Right hindlimb (tissue), 1 donor: ENCODE measurements at regions not wholly inside any gene's neighbourhood (a gene's known extent, or its start where the extent isn't known, plus 50 kb on each side); places are given as distances from the start of the nearest gene placed in this dataset.
A peak's percentile ranks its signal among the peaks of the same experiment; 100 is the strongest.
"Not testable (repeated sequence)": the region's sequence is repeated elsewhere in the genome, so short reads cannot be mapped to it uniquely, and the experiment has no call there.

Source experiments
- DNase-seq: peaks from one replicate; pipeline ENCODE4 v3.0.0-alpha.2; 2018

GRCh38 chr2:87199228-87199627 lies 177.6 kb upstream of the PLGLB1 start:
- not testable (repeated sequence) for DNase-seq

DNA sequence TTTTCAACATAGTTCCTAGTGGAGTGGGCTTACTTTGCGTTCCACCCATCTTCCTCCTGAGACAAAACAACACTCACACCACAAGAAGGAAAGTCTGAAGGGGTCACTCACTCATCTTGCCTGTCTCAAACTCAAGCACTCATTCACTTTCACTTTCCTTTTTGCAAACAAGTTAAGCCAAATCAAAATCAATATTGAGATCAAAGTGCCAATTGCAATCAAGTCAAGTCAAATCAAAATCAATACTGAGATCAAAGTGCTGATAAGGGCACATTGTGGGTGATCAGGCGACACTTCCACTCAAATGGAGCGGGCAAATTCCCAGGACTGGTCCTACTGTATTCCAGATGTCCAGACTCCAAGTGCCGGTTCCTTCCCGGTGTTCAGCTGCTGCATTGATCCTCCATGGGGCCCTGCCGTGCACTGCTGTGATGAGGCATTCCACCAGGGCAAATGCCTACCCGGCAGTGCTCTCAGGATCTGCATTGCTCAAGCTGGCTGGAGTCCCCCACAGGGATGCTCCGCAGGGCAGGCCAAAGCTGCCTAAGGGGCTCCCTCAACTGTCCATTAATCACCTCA lies 183.0 kb upstream of the PLGLB1 start:
- DNase-seq = not testable (repeated sequence)

GRCh38 chr2:87212938-87213337 lies 191.3 kb upstream of the PLGLB1 start:
- DNase-seq = not testable (repeated sequence)

- not testable (repeated sequence) for DNase-seq
Measured at GRCh38 chr2:87217005-87217404, 195.4 kb upstream of the PLGLB1 start.

DNA sequence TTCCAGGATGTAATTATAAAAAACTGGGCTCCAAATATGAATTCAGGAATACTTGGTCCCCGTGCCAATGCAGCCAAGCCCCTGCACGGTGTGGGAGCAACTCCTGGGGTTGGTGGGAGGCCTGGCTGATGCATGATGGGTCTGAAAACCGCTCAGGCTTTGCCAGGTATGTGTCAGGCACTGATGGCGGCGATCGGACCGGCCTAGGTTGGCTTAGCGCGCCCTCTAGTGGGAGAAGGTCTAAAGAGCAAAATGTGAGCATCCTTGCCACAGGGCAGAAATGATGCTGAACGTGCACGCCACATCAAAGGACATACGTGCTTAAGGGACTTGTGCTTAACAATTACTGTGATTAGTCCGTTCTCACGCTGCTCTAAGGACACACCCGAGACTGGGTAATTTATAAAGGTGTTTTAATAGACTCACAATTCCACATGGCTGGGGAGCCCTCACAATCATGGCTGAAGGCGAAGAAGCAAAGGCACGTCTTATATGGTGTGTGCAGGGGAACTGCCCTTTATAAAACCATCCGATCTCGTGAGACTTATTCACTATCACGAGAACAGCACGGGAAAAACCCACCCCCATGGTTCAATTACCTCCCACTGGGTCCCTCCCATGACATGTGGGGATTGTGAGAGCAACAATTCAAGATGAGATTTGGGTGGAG lies 196.2 kb upstream of the PLGLB1 start:
- peak; percentile 17 for DNase-seq

DNA sequence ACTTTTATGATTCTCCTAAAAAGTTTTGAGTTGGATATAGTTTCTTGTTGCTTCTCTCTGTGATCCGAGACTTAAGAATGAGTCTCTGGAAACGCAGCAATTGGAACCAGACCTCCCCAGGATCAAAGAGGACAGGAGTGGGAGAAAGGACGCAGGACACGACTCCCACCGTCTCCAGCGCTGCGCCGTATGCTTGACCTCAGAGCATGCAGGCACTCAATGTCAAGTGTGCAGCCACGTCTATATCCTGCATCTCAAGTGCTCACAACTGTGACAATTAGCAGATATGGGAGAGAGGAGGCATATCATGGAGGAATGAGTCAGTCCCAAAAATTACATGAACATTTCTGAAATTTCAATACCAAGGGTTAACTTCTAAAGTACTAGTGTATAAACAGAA lies 199.0 kb upstream of the PLGLB1 start:
- DNase-seq = not testable (repeated sequence)

- not testable (repeated sequence) for DNase-seq
Measured at GRCh38 chr2:87222131-87222530, 200.5 kb upstream of the PLGLB1 start.

- DNase-seq = not testable (repeated sequence)
Measured at GRCh38 chr2:87223873-87224272, 202.2 kb upstream of the PLGLB1 start.

- not testable (repeated sequence) for DNase-seq
Measured at GRCh38 chr2:87229091-87229689, 207.5 kb upstream of the PLGLB1 start.

DNA sequence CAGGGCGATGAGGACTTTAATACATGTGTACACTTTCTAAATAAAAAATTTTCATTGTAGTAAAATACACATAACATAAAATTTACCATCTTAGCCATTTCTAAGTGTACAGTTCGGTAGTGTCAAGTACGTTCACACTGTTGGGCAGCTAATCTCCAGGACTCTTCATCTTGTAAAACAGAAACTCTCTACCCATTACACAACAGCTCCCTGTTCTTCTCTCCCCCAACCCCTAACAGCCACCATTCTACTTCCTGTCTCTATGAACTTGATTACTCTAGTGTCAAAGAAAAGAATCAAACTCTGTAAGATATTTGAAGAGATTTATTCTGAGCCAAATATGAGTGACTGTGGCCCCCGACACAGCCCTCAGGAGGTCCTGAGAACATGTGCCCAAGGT lies 208.3 kb upstream of the PLGLB1 start:
- not testable (repeated sequence) for DNase-seq

DNA sequence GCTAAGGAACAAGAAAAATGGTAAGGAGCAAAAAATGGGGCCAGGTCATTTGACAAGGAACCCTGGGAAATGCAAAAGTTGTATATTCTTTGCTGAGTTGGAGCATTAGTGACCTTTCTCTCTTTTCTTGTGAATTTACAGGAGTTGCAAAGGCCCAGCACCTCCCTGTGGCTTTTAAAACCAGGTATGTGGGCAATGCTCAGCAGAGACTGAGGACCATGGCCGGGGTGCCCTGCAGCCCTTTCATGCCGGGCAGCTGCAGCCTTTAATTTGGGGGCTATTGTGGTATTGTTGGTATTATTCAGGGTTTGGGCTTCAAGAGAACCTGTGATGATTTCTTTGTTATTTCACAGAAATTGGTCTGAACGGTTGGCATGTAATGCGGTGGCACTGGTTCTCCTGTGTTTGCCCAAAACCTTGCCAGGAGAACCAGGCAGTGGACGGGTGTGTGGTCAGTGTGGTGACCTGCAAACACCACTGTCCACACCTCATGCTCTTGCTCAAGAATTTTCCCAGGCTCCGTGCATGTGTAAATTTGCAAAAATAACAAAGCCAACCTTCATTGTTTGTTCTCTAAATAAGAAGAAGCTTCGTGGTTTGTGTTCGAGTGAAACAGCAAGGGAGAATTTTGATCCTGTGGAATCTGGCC lies 213.8 kb upstream of the PLGLB1 start:
- not testable (repeated sequence) for DNase-seq

GRCh38 chr2:87237570-87238336 lies 216.1 kb upstream of the PLGLB1 start:
- DNase-seq = not testable (repeated sequence)

DNA sequence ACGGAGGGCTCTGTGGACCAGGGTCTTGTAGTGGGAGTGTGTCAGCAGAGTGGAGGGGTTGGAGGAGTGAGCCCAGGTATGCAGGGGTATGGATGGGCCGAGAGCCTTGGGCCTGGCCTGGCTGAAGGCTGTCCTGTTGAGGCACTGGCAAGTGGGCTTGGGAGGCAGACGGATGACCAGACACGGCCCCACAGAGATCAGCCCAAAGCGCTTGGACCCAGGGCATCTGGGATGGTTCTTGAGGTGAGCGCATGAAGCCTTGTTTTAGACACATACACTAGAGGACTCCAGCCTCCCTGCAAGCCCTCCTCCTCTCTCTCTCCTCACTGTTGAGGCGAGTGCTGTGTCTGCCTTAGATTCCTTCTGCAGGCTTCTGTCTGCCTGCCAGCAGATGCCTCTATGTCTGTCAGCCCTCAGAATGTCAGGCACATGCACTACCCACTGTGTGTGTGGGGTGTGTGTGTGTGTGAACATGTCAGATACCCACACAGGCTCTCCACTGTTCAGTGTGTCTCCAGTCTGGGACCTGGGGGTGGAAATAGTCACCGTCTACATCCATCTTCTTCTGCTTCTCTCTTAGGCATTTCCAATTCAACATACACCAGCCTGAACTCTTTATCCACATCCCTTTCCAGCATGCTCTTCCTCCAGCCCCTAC lies 218.0 kb upstream of the PLGLB1 start:
- DNase-seq = not testable (repeated sequence)

GRCh38 chr2:87246066-87246717 lies 224.5 kb upstream of the PLGLB1 start:
- DNase-seq = not testable (repeated sequence)

- DNase-seq = not testable (repeated sequence)
Measured at GRCh38 chr2:87252046-87252445, 230.4 kb upstream of the PLGLB1 start.

DNA sequence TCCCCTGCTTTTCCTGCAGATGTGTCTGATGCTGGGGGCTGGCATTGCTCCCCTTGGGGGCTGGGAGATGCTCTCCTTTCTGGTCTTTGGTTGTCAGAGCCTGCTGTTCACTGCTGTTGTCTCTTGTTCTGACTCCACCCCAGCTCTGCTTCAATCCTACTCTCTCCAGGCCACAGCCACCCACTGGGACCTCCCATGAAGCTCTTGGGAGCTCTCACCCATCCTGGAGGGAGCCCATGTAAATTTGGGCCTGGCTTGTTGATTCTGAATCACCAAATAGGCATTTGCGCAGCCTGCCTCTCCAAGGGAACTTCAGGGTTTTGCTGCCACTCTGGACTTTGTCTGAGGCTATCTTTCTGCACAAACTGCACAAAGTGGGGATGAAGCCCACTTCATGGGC lies 232.9 kb upstream of the PLGLB1 start:
- DNase-seq = not testable (repeated sequence)

- DNase-seq = not testable (repeated sequence)
Measured at GRCh38 chr2:87255410-87255809, 233.8 kb upstream of the PLGLB1 start.

GRCh38 chr2:87258887-87259286 lies 237.2 kb upstream of the PLGLB1 start:
- DNase-seq = not testable (repeated sequence)

DNA sequence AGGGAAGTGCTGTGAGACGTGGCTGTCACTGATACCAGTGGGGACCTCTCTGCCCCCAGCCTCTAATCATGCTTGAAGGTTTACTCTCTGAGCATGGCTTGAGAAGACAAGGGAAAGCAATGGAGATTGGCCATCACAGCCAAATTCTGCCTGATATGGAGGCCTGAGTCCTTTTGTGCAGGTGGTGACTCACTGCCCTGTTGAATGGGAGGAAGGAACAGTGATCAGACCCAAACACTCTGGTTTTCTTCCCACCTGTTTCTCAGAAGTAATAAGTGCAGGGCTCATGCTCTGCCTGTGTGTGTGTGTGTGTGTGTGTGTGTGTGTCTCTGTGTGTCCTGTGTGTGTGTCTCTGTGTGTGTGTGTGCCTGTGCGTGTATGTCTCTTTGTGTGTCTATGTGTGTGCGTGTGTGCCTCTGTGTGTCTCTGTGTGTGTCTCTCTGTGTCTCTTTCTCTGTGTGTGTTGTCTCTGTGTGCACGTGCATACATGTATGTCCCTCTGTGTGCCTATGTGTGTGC lies 240.6 kb upstream of the PLGLB1 start:
- DNase-seq = not testable (repeated sequence)

DNA sequence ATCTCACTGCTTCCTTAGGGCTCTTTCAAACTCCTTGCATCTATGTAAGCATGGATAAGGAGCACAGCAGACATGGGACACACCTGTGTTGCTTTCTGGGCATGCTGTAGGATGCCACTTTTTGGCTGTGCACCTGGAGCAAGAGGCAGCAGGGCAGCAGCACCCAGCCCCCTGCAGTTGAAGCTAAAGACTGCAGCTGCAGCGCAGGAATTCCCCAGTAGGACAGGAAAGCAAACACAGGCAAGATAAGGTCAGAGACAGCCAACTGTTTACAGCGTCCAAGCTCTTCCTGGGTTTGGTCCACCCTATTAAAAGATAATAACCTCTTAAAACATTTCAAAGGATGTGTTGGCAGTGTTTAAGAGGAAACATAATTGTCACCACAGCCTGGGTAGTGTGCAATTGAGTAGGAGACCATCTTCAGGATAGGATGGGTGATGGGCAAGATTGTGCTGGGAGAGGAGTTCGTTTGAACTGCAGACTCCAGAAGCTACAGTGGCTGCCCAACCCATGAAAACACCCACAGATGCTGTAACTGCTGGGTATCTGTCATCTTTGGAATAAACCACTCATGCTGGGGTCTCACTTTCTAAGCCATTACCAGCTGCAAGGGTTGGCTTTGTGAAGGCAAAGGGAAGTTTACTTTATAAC lies 242.3 kb upstream of the PLGLB1 start:
- DNase-seq = not testable (repeated sequence)

DNA sequence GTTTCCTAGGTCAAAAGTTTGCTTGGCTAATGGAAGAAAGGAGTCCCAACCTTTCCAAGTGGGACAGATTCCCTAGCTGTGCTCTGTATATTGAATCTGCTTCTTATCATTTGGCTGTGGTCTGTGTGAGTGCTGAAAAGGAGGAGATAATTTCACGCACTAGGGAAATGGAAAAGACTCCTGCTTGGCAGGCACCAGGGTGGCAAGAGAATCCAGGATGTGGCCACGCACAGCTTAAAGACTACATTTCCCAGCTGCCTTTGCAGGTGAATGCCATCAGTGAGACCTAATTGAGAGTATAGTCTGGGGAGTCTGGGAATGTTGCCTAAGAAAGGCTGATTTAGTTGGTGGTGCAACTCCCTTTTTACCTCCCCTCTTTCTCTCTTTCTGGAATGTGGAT lies 253.5 kb upstream of the PLGLB1 start:
- not testable (repeated sequence) for DNase-seq
